ENCODE measurements at regions not wholly inside any gene's neighbourhood (a gene's known extent, or its start where the extent isn't known, plus 50 kb on each side); places are given as distances from the start of the nearest gene placed in this dataset.
"Not testable (repeated sequence)": the region's sequence is repeated elsewhere in the genome, so short reads cannot be mapped to it uniquely, and the experiment has no call there.

GRCh38 chr5:96483878-96484277 lies 50.8 kb upstream of the PCSK1 start:
- no peak for DNase-seq

- no peak for DNase-seq
Measured at GRCh38 chr5:96487859-96488258, 54.8 kb upstream of the PCSK1 start.

- DNase-seq, result no peak
Measured at GRCh38 chr5:96489532-96489931, 56.5 kb upstream of the PCSK1 start.

GRCh38 chr5:96492459-96493047 lies 59.5 kb upstream of the PCSK1 start:
- DNase-seq, result no peak

- no peak for DNase-seq
Measured at GRCh38 chr5:96493219-96493790, 60.3 kb upstream of the PCSK1 start.

- not testable (repeated sequence) for DNase-seq
Measured at GRCh38 chr5:96495412-96495811, 62.4 kb upstream of the PCSK1 start.

GRCh38 chr5:96497027-96497426 lies 64.0 kb upstream of the PCSK1 start:
- DNase-seq, result not testable (repeated sequence)

GRCh38 chr5:96499753-96500345 lies 66.8 kb upstream of the PCSK1 start:
- DNase-seq, result no peak

- no peak for DNase-seq
Measured at GRCh38 chr5:96501991-96502646, 69.1 kb upstream of the PCSK1 start.

- DNase-seq, result no peak
Measured at GRCh38 chr5:96503501-96504236, 70.6 kb upstream of the PCSK1 start.

- DNase-seq, result no peak
Measured at GRCh38 chr5:96506376-96506775, 73.3 kb upstream of the PCSK1 start.

- no peak for DNase-seq
Measured at GRCh38 chr5:96506866-96507527, 73.9 kb upstream of the PCSK1 start.

GRCh38 chr5:96509316-96509715 lies 76.3 kb upstream of the PCSK1 start:
- DNase-seq, result no peak

GRCh38 chr5:96509721-96510350 lies 76.8 kb upstream of the PCSK1 start:
- no peak for DNase-seq

- no peak for DNase-seq
Measured at GRCh38 chr5:96516631-96517071, 83.6 kb upstream of the PCSK1 start.

GRCh38 chr5:96517295-96517694 lies 84.2 kb upstream of the PCSK1 start:
- no peak for DNase-seq

GRCh38 chr5:96520345-96520744 lies 87.3 kb upstream of the PCSK1 start:
- DNase-seq, result no peak

- DNase-seq, result no peak
Measured at GRCh38 chr5:96522635-96523355, 89.7 kb upstream of the PCSK1 start.

GRCh38 chr5:96527768-96528661 lies 95.0 kb upstream of the PCSK1 start:
- no peak for DNase-seq

- no peak for DNase-seq
Measured at GRCh38 chr5:96528826-96529474, 95.9 kb upstream of the PCSK1 start.

Data from stimulated activated CD4-positive, alpha-beta T cell treated with anti-CD3 and anti-CD28 coated beads, Interleukin-4, amount 100 ng/mL, for 1 hour (primary cell).